HG03457 (cell line): ENCODE measurements at regions not wholly inside any gene's neighbourhood (a gene's known extent, or its start where the extent isn't known, plus 50 kb on each side); places are given as distances from the start of the nearest gene placed in this dataset.

Experiments used
- ATAC-seq: cut with Tn5 transposase; IDR thresholded peaks from one replicate; pipeline ENCODE4 v1.9.1; 2021; ENCODE audit warnings: moderate number of reproducible peaks; ENCODE audit not compliant: unreplicated experiment

DNA sequence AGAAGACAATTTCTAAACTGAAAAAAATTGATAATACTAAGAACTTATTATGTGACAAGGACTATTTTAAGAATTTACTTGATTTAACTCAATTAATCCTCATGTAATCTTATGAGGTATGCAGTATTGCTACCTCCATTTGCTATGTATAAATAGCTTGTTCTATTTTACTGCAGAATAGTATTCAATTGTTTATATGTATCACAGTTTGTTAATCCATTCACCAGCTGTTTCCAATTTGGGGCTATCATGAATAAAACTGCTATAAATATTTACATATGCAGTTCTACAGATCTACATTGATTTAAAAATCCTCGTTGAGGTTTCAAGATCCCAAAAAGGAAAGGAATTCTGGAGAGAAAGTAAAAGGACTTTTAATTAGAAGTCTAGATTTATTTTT lies 54.8 kb upstream of the DOCK10 start:
- ATAC-seq, result no peak
